ENCODE measurements at regions not wholly inside any gene's neighbourhood (a gene's known extent, or its start where the extent isn't known, plus 50 kb on each side); places are given as distances from the start of the nearest gene placed in this dataset.

DNA sequence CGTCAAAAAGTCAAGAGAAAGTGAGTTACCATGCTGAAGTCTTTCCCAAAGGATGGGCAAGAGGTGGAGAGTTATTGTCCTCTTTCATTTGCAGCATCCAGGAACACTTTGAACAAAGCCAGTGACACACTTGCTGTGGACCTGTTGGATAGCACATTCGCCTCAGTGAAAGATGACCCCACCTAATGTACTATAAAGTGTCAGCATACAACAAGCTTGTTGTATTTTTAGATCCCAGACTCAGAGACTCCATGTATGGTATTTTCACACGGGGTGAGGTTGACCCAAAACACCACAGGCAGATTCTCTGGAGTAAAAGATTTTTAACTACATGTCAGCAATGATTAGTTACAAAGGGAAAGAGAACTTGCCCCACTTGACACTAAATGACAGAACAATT lies 273.8 kb downstream of the PTBP2 start:
- H3K4me3 ChIP-seq = no peak overlapping the region
- no peak overlapping the region for H3K27ac ChIP-seq
- no peaks in the 10 kb centered on the region for H3K9me3 ChIP-seq
- no peaks in the 10 kb centered on the region for H3K36me3 ChIP-seq
- 42 to 65% (median 52%) methylated on average over 3 of the region's 3 CpGs for WGBS, 5 donors
- no peaks in the 10 kb centered on the region for H3K27me3 ChIP-seq (replicated peaks in 1 of 7)
- DNase-seq = no peak
- intact Hi-C loops (cut with DNase I; ENCODE audit: low total_unique reads) = no loop called here
- H3K4me1 ChIP-seq = no peaks in the 10 kb centered on the region
- TF ChIP-seq POLR2AphosphoS5 (IDR thresholded peaks at IDR 0.05) (no peak), POLR2A (IDR thresholded peaks at IDR 0.05) (no peak)
- TF ChIP-seq, protein P1, sequence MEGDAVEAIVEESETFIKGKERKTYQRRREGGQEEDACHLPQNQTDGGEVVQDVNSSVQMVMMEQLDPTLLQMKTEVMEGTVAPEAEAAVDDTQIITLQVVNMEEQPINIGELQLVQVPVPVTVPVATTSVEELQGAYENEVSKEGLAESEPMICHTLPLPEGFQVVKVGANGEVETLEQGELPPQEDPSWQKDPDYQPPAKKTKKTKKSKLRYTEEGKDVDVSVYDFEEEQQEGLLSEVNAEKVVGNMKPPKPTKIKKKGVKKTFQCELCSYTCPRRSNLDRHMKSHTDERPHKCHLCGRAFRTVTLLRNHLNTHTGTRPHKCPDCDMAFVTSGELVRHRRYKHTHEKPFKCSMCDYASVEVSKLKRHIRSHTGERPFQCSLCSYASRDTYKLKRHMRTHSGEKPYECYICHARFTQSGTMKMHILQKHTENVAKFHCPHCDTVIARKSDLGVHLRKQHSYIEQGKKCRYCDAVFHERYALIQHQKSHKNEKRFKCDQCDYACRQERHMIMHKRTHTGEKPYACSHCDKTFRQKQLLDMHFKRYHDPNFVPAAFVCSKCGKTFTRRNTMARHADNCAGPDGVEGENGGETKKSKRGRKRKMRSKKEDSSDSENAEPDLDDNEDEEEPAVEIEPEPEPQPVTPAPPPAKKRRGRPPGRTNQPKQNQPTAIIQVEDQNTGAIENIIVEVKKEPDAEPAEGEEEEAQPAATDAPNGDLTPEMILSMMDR (IDR thresholded peaks at IDR 0.05 in 8 of 11, conservative IDR thresholded peaks at IDR 0.05 in 3 of 11) = no peak

- no peaks in the 10 kb centered on the region for H3K27me3 ChIP-seq (replicated peaks in 1 of 7)
- H3K4me3 ChIP-seq = no peak overlapping the region
- 57 to 94% (median 77%) methylated on average over 1 of the region's 1 CpG for WGBS, 5 donors
- TF ChIP-seq, protein P1 (IDR thresholded peaks at IDR 0.05 in 8 of 11, conservative IDR thresholded peaks at IDR 0.05 in 3 of 11) = no peak
- no peak for TF ChIP-seq POLR2A (IDR thresholded peaks at IDR 0.05)
- no peak for TF ChIP-seq POLR2AphosphoS5 (IDR thresholded peaks at IDR 0.05)
- no peaks in the 10 kb centered on the region for H3K36me3 ChIP-seq
- DNase-seq = no peak
- no peak overlapping the region for H3K27ac ChIP-seq
- no peaks in the 10 kb centered on the region for H3K4me1 ChIP-seq
- intact Hi-C loops (cut with DNase I; ENCODE audit: low total_unique reads) = no loop called here
- no peaks in the 10 kb centered on the region for H3K9me3 ChIP-seq
Observed at GRCh38 chr1:96996001-96996400, 274.4 kb downstream of the PTBP2 start.

DNA sequence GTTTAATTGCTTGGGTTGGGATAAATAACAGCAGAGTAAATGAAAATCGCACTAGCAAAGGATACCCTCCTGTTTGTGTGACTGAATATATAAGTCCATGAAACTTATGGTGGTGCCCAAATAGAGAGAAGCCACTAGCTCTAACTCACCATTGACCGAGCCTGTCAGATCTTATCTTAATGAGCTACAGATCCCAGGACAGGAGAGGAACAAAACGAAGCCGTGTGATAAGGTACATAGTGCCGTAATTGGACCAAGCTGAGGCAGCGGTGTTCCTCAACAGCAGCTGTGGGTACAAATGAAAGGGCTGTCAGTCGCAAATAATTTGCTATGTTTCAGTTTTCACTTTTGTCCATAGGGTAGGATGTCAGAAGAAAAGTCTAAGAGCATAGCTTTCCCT lies 276.1 kb downstream of the PTBP2 start:
- Histone ChIP-seq H3K4me1 (no peaks in the 10 kb centered on the region), H3K4me3 (no peak overlapping the region), H3K9me3 (no peaks in the 10 kb centered on the region), H3K27ac (no peak overlapping the region), H3K36me3 (no peaks in the 10 kb centered on the region), H3K27me3 (replicated peaks in 1 of 7) (no peaks in the 10 kb centered on the region)
- intact Hi-C loops (cut with DNase I; ENCODE audit: low total_unique reads) = no loop called here
- WGBS, 5 donors = 21 to 42% (median 36%) methylated on average over 7 of the region's 7 CpGs
- TF ChIP-seq POLR2A (IDR thresholded peaks at IDR 0.05) (no peak), POLR2AphosphoS5 (IDR thresholded peaks at IDR 0.05) (no peak)
- TF ChIP-seq, protein P1 (IDR thresholded peaks at IDR 0.05 in 8 of 11, conservative IDR thresholded peaks at IDR 0.05 in 3 of 11) = no peak
- no peak for DNase-seq

GRCh38 chr1:96998466-96998865 lies 276.9 kb downstream of the PTBP2 start:
- WGBS, 5 donors = 88 to 95% (median 90%) methylated on average over 3 of the region's 3 CpGs
- H3K27ac ChIP-seq = no peak overlapping the region

More at GRCh38 chr1:96998466-96998865, 276.9 kb downstream of the PTBP2 start:
- Histone ChIP-seq H3K27me3 (replicated peaks in 1 of 7) (peaks cover 0 to 4% (median 0%) of the 10 kb centered on the region in 7 donors), H3K36me3 (no peaks in the 10 kb centered on the region), H3K9me3 (no peaks in the 10 kb centered on the region), H3K4me3 (no peak overlapping the region), H3K4me1 (no peaks in the 10 kb centered on the region)
- TF ChIP-seq, protein P1 (IDR thresholded peaks at IDR 0.05 in 8 of 11, conservative IDR thresholded peaks at IDR 0.05 in 3 of 11) = no peak
- no peak for TF ChIP-seq POLR2AphosphoS5 (IDR thresholded peaks at IDR 0.05)
- TF ChIP-seq POLR2A (IDR thresholded peaks at IDR 0.05) = no peak
- intact Hi-C loops (cut with DNase I; ENCODE audit: low total_unique reads) = no loop called here
- no peak for DNase-seq

All from spleen (tissue), 11 donors.